GM12874 (cell line): ENCODE measurements at regions not wholly inside any gene's neighbourhood (a gene's known extent, or its start where the extent isn't known, plus 50 kb on each side); places are given as distances from the start of the nearest gene placed in this dataset.

Experiments used
- TF ChIP-seq, protein P1 (sequence below): IDR thresholded peaks from 2 replicates; pipeline ENCODE4 v1.5.1; 2011; ENCODE audit warnings: low read depth, mild to moderate bottlenecking, control low read depth, low read length, moderate library complexity; ENCODE audit not compliant: insufficient read depth

DNA sequence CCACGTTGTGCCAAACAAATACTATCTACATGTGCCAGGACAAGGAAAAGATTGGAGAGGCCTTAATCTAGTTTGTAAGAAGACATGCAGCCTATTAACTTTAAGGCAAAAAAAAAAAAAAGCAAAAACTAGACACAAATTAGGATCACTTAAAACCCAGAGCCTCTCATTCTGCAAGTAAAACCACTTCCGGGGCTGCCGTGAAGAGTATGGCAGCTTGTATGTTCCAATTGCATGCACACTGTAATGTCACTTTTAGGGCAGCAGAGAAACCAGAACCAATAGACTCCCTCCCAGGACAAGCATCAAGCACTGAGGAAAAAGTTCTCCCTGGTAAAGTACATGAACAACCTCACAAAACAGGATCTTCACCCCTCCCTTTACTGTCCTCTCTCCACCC, 70.6 kb downstream of the RSL24D1 start:
- TF ChIP-seq, protein P1, sequence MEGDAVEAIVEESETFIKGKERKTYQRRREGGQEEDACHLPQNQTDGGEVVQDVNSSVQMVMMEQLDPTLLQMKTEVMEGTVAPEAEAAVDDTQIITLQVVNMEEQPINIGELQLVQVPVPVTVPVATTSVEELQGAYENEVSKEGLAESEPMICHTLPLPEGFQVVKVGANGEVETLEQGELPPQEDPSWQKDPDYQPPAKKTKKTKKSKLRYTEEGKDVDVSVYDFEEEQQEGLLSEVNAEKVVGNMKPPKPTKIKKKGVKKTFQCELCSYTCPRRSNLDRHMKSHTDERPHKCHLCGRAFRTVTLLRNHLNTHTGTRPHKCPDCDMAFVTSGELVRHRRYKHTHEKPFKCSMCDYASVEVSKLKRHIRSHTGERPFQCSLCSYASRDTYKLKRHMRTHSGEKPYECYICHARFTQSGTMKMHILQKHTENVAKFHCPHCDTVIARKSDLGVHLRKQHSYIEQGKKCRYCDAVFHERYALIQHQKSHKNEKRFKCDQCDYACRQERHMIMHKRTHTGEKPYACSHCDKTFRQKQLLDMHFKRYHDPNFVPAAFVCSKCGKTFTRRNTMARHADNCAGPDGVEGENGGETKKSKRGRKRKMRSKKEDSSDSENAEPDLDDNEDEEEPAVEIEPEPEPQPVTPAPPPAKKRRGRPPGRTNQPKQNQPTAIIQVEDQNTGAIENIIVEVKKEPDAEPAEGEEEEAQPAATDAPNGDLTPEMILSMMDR = no peak

DNA sequence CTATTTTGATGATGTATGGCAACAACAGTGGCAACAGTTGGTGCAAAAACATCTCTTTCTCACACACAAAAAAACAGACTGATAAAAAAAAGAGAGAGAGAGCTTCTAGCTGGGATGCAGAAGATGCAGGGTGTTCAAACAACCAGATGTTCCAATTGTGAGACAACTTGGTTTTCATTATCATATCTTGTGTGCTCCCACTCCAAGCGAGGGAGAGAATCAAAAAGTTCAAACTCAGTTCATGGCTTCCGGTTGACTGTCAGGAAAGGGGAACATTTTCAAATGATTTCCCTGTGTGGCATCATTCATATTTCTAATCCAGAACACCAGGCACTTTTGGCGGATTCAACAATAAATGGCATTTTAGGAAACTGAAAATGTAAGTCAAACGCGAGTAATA, 72.1 kb downstream of the RSL24D1 start:
- TF ChIP-seq, protein P1 = no peak

DNA sequence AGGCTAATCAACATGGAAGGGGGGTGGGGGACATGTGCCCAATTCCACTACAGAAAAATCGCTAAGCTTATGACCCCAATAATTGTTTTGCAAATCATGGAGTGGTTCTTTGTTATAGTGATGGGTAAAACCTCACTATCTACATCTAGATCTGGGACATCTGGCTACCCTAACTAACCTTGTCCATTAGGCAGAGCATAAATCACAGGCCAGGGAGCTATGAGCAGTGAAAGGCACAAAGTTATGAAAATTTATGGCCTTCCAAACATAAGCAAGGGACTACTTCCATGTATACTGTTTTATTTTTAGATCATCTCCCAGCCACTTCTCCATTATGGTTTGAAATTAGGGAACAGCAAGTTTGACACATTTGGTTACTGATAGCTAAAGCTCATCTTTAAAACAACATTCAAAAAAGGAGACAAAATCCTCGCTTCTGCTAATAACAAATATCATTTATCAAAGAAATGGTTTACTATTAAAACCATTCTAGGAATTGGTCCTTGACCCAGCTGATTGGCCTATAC, 78.3 kb downstream of the RSL24D1 start:
- TF ChIP-seq, protein P1 = no peak

DNA sequence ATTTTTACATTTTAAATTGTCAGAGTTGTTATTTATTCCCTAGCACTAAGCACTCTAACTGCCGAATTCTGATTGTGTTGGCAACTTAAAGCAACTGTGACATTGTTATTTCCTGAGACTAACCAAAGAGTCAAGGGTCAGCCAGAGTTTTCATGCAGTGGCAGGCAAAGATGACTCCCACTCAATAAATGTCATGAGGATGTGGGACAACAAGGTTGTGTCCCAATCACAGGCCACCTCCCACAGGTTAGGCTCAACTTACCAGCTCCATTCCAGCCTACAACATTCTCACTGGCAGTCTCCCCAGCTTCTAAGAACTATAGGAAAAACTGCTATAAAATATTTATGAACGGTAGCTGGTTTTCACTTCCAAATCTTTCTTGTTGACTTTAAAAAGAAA, 80.1 kb downstream of the RSL24D1 start:
- TF ChIP-seq, protein P1 = no peak

DNA sequence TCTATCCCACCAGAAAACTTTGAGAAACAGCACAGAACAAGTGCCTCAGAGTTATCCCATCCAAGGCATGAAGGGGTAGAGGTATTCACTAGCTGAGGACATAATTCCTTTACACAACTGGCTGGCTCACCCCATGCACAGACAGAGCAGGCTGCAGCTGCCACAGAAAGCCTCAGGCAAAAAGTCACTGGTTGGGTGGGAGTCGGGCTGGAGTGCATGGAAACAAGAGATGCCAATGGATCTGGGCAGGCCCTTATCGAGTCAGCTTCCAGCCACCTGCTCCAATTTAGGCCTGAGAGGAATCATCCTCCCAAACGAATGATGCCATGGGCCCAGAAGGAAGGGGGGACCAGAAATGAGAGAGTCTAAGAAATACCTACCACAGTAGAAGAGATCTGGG, 83.0 kb downstream of the RSL24D1 start:
- TF ChIP-seq, protein P1 = no peak

DNA sequence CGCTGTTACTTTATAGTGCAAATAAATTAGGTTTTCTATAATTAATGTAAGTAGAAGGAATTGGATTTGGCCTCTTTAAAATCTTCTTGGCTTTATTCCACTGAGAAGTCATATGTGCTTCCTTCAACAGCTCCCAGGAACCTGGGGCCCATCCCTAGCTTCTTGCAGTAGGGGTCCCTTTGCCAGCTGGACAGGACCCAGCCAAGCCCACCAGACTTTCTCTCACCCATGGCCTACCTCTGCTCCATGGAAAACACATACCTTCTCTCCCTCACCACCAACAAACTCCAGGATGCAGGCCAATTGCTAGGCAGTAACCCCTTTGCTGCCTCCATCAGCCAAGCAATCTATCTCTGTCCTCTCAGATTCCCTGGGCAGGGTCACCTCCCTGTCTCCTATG, 84.0 kb downstream of the RSL24D1 start:
- TF ChIP-seq, protein P1 = no peak

DNA sequence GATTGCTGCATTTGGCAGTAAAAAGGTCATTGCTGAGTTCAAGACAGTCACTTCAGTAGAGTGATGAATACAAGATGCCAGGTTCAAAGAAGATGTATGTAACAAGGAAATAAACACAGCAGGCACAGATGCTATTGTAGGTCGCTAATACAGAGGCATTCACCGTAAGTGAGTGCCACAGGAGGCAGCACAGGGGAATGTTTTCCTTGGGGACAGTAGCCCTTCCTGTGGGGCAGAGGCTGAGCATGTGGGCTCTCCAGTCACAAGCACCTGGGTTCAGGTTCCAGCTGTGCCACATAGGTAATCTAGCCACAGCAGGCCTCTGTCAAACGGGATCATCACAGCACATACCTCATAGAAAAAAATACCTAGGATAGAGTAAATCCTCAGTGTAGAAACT, 86.3 kb downstream of the RSL24D1 start:
- TF ChIP-seq, protein P1 = no peak
